A549 (cell line): ENCODE measurements at regions not wholly inside any gene's neighbourhood (a gene's known extent, or its start where the extent isn't known, plus 50 kb on each side); places are given as distances from the start of the nearest gene placed in this dataset.

ENCODE experiments used
- CTCF ChIP-seq: fragments of >200 bp; sonication (Bioruptor Twin); formaldehyde crosslinking; IDR thresholded peaks from 3 replicates; pipeline ENCODE4 v1.5.1; 2016
- ESRRA ChIP-seq: fragments of 150-350 bp; IDR thresholded peaks from 2 replicates; pipeline ENCODE4 v1.6.1; 2014; ENCODE audit warnings: mild to moderate bottlenecking, low read length, borderline replicate concordance
- JUNB ChIP-seq: fragments of >200 bp; sonication (Bioruptor Twin); formaldehyde crosslinking; IDR thresholded peaks from 2 replicates; pipeline ENCODE4 v1.6.1; 2016
- NR3C1 ChIP-seq: fragments of >200 bp; sonication (Bioruptor Twin); formaldehyde crosslinking; IDR thresholded peaks from 3 replicates; pipeline ENCODE4 v1.6.1; 2017
- POLR2A ChIP-seq: IDR thresholded peaks from 2 replicates; pipeline ENCODE4 v1.6.1; 2012; ENCODE audit warnings: mild to moderate bottlenecking, low read length

- TF ChIP-seq CTCF, result no peak
- TF ChIP-seq NR3C1, result no peak
- TF ChIP-seq ESRRA, result no peak
- TF ChIP-seq JUNB, result no peak
- no peak for TF ChIP-seq POLR2A
Observed at GRCh38 chr6:835476-836160, 142.7 kb upstream of the EXOC2 start.
